ENCODE measurements at regions not wholly inside any gene's neighbourhood (a gene's known extent, or its start where the extent isn't known, plus 50 kb on each side); places are given as distances from the start of the nearest gene placed in this dataset.

- TF ChIP-seq CTCF (IDR thresholded peaks at IDR 0.05) (no peak), POLR2A (IDR thresholded peaks at IDR 0.05) (no peak)
These were observed 89.2 kb upstream of the PRDX4 start for GRCh38 chrX:23578079-23578478.
